HL-60 (cell line): ENCODE measurements at regions not wholly inside any gene's neighbourhood (a gene's known extent, or its start where the extent isn't known, plus 50 kb on each side); places are given as distances from the start of the nearest gene placed in this dataset.

Experiments used
- DNase-seq, 2 experiments: peaks; one replicate each; pipeline ENCODE4 v3.0.0-alpha.2; 2010 to 2020; ENCODE audit warnings: low read depth in 1 of 2, low spot score in 1 of 2
- H3K27ac ChIP-seq: fragments of 250-450 bp; sonication (Bioruptor Pico); replicated peaks from 2 replicates; pipeline ENCODE4 v1.5.1; 2020; ENCODE audit warnings: mild to moderate bottlenecking, moderate library complexity
- H3K27me3 ChIP-seq: fragments of 250-450 bp; sonication (Bioruptor Pico); 2 replicates; pipeline ENCODE4 v1.5.1; 2021; ENCODE audit warnings: mild to moderate bottlenecking, moderate library complexity; ENCODE audit not compliant: insufficient read depth, poor library complexity, severe bottlenecking
- H3K4me3 ChIP-seq: replicated peaks from 2 replicates; pipeline ENCODE4 v1.5.1; 2011; ENCODE audit warnings: mild to moderate bottlenecking, control low read depth, low read length; ENCODE audit not compliant: insufficient read depth
- CTCF ChIP-seq: IDR thresholded peaks from one replicate; pipeline ENCODE4 v1.5.1; 2011; ENCODE audit warnings: low read length, control low read depth, inconsistent platforms; ENCODE audit not compliant: insufficient read depth
- GABPA ChIP-seq: IDR thresholded peaks from 2 replicates; pipeline ENCODE4 v1.6.1; 2012; ENCODE audit warnings: low read depth
- POLR2AphosphoS5 ChIP-seq: IDR thresholded peaks from 2 replicates; pipeline ENCODE4 v1.6.1; 2012; ENCODE audit warnings: low read depth
- REST ChIP-seq: IDR thresholded peaks from 2 replicates; pipeline ENCODE4 v1.6.1; 2012; ENCODE audit warnings: low read depth; ENCODE audit not compliant: insufficient replicate concordance
- SPI1 ChIP-seq: IDR thresholded peaks from 2 replicates; pipeline ENCODE4 v1.6.1; 2012; ENCODE audit warnings: low read depth, mild to moderate bottlenecking, borderline replicate concordance

- TF ChIP-seq POLR2AphosphoS5, result no peak
- no peak for TF ChIP-seq CTCF
- TF ChIP-seq SPI1, result no peak
- no peak for TF ChIP-seq REST
- no peak for TF ChIP-seq GABPA
- DNase-seq, result no peak
- no peaks in the 10 kb centered on the region for H3K27me3 ChIP-seq
- H3K4me3 ChIP-seq, result no peak overlapping the region
- H3K27ac ChIP-seq, result no peak overlapping the region
Observed at GRCh38 chr13:53494406-53494805, 465.8 kb downstream of the OLFM4 start.

GRCh38 chr13:53499576-53500133 is 471.0 kb downstream of the OLFM4 start:
- DNase-seq, result no peak
- TF ChIP-seq GABPA (no peak), REST (no peak), CTCF (no peak), SPI1 (no peak), POLR2AphosphoS5 (no peak)
- no peaks in the 10 kb centered on the region for H3K27me3 ChIP-seq

GRCh38 chr13:53501387-53501786 is 472.8 kb downstream of the OLFM4 start:
- TF ChIP-seq CTCF (no peak), SPI1 (no peak), POLR2AphosphoS5 (no peak), REST (no peak), GABPA (no peak)
- H3K27me3 ChIP-seq, result no peaks in the 10 kb centered on the region
- H3K4me3 ChIP-seq, result no peak overlapping the region
- DNase-seq, result no peak
- H3K27ac ChIP-seq, result no peak overlapping the region

More at GRCh38 chr13:53499576-53500133, 471.0 kb downstream of the OLFM4 start:
- H3K4me3 ChIP-seq, result no peak overlapping the region
- H3K27ac ChIP-seq, result no peak overlapping the region
